ENCODE measurements at regions not wholly inside any gene's neighbourhood (a gene's known extent, or its start where the extent isn't known, plus 50 kb on each side); places are given as distances from the start of the nearest gene placed in this dataset.
A peak's percentile ranks its signal among the peaks of the same experiment; 100 is the strongest.

DNA sequence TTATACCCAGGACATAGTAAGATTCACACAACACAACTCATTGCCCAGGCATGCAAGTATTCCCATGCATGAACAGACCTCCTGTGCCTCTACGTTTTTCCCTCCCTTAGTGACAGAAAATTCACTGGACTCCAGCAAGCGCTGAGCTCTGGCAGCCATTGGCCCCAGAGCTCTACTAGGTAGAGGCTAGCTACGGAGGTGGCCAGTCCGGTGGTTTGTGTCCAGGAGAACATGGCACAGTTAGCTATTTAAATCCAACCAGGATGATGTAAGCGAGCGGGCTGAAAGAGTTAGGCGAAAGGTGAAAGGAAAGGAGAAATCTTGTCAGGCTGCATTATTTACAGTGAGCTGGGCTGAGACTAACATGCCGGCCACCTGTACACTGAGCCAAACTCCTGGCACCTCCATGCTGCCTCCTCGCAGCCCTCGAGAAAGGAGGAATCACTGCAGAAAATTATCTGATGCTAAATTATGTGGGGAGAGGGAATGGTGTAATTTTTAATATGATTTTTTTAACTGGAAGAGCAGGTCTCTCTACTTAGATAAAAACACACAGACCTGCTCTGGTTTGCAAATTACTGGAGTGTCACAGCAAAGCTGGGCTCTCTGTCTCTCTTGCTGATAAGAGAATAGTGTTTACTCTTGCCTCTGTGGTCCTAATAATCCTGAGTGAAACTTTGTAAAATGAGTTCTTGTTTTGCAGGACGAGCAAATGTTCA is 50.1 kb upstream of the ARMC2 start:
- Histone ChIP-seq H3K9me3 (replicated peaks in 1 of 11) (no peaks in the 10 kb centered on the region), H3K27ac (peak overlapping the region in 1 of 11 experiments; percentile 18; a peak in 1 of 22 replicates), H3K4me2 (peak overlapping the region; percentile 43 to 91 (median 77)), H3K4me1 (peaks cover 17 to 57% (median 24%) of the 10 kb centered on the region in 10 experiments), H3K4me3 (no peak overlapping the region), H4K20me1 (no peaks in the 10 kb centered on the region), H3K9ac (peak overlapping the region in 3 of 11 experiments; percentile 7 to 23 (median 8); a peak in 4 of 22 replicates), H3K27me3 (no peaks in the 10 kb centered on the region), H3K36me3 (no peaks in the 10 kb centered on the region)
- TF ChIP-seq Cebpa-rat (IDR thresholded peaks at IDR 0.05): no peak

Measured in BLaER1 treated with 17β-estradiol and CSF1 and Interleukin-3, amounts not matched to agents 10 nM and 100 nM (cell line).